Thyroid gland (tissue), 4 donors: ENCODE measurements at regions not wholly inside any gene's neighbourhood (a gene's known extent, or its start where the extent isn't known, plus 50 kb on each side); places are given as distances from the start of the nearest gene placed in this dataset.
"Not testable (repeated sequence)": the region's sequence is repeated elsewhere in the genome, so short reads cannot be mapped to it uniquely, and the experiment has no call there.

Source experiments
- DNase-seq, 2 donors: peaks; one replicate each; pipeline ENCODE4 v3.0.0-alpha.2; 2019
- H3K27ac ChIP-seq, 3 donors: fragments of 200-600 bp; sonication (generic); 1 replicate in 2 of 3; 2 replicates in 1 of 3; pipeline ENCODE4 v1.5.1; 2016 to 2019; ENCODE audit warnings: mild to moderate bottlenecking in 1 of 3, moderate library complexity in 1 of 3
- H3K27me3 ChIP-seq: fragments of 200-600 bp; sonication (generic); one replicate; pipeline ENCODE4 v1.5.1; 2019
- H3K36me3 ChIP-seq, 2 donors: fragments of 200-600 bp; sonication (generic); one replicate each; pipeline ENCODE4 v1.5.1; 2016 to 2019
- H3K4me1 ChIP-seq, 2 donors: fragments of 200-600 bp; sonication (generic); one replicate each; pipeline ENCODE4 v1.5.1; 2017 to 2019
- H3K4me3 ChIP-seq, 3 donors: fragments of 200-600 bp; sonication (generic); replicated peaks in 1 of 3; 1 replicate in 2 of 3; 2 replicates in 1 of 3; pipeline ENCODE4 v1.5.1; 2016; ENCODE audit warnings: mild to moderate bottlenecking in 1 of 3
- H3K9me3 ChIP-seq: fragments of 200-600 bp; sonication (generic); one replicate; pipeline ENCODE4 v1.5.1; 2017
- WGBS, 2 donors: methylation state at CpG; one replicate each; pipeline ENCODE4 v1.1.5; 2017; 5-methylcytosine and 5-hydroxymethylcytosine counted together
- intact Hi-C: fragments of 100-400 bp; cut with DNase I; formaldehyde crosslinking; loops from one replicate; pipeline ENCODE4 v1.15.1; 2023

- H3K9me3 ChIP-seq, H3K27ac ChIP-seq, H3K4me3 ChIP-seq, DNase-seq, H3K4me1 ChIP-seq, intact Hi-C loops, H3K27me3 ChIP-seq, H3K36me3 ChIP-seq: not testable (repeated sequence)
- WGBS, 2 donors, result 85 to 100% methylated on average over 2 to 3 of the region's 6 CpGs
These were observed 61.0 kb downstream of the SPDYE17 start for GRCh38 chr7:76971201-76971600.

DNA sequence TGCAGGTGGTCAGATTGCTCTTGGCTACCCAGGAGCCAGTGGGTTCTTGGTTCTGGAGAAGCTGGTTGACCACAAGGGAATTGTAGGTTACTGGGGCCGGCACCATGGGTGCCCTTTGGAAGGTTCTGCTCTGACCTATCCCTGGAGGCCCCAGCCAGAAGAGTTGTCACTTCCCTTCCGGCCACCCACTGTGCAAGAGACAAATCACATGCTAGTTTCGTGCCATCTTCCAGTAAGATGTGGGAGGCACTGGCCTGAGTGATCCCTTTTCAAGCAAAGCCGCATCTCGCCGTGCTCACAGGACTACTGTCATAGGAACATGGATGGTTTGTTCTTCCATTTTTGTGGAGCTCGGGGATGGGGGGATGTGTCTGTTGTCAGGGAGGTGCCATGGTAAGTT lies 62.3 kb downstream of the SPDYE17 start:
- H3K4me1 ChIP-seq, intact Hi-C loops, H3K9me3 ChIP-seq, H3K27ac ChIP-seq, DNase-seq, H3K27me3 ChIP-seq, H3K36me3 ChIP-seq, H3K4me3 ChIP-seq: not testable (repeated sequence)
- 100% methylated on average over 1 of the region's 7 CpGs for WGBS, 2 donors

DNA sequence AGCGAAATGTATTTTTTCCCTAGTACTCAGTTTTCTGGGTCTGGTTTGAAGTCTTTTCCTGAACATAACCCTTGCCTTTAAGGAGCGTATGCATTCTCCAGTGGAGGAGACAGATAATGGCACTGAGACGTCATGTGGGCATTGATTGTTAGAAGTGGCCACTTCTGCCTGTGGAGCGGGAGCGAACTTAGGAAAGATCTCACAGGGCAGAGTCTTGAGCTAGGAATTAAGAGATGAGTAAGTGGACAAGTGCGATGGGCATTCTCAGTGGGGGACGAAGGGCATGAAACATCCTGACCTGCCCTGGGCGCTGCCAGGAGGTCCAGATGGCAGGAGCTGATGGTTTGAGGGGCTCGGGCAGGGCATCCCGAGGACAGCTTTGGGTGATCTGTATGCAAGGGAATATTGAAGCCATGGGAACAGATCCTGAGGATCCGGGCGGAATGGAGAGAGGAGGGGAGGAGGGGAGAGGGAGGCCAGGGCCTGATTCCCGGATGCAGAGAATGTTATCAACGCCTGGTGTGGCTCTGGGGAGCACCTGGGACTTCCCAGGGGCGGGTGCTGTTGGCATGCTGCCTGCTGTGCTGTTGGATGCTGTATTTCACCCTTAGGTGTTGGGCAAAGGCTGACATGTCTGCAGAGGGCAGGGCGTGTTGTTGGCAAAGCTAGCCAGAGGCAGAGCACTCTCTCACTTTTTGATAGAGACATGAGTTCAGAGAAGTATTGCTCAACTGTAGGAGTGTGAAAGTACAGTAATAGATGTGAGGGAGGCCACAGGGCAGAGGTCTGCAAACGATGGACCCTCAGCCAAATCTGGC lies 66.2 kb downstream of the SPDYE17 start:
- H3K36me3 ChIP-seq, H3K27ac ChIP-seq, H3K9me3 ChIP-seq, H3K4me3 ChIP-seq, DNase-seq, intact Hi-C loops, H3K4me1 ChIP-seq, H3K27me3 ChIP-seq: not testable (repeated sequence)
- WGBS, 2 donors, result no CpG with 5 or more reads among the region's 17 CpGs

DNA sequence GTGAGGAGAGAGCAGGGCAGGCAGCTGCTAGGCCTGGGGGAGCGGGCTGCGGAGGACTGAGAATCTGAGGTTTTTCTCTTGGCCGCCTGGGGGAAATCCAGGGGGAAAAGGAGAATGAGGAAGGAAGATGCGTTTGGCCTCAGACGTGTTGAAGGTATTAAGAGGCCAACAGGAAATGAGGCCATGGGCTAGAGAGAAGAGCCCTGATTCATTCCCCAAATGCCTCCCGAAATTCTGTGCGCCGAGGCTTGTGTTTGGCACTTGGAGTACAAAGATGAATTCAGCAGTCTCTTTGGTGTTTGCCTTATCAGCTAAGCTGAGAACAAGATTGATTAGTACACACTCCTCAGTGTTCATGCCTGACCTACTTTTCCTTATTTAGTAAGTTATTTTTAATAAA lies 68.1 kb downstream of the SPDYE17 start:
- H3K4me1 ChIP-seq, H3K27ac ChIP-seq, DNase-seq, H3K27me3 ChIP-seq, H3K9me3 ChIP-seq, H3K4me3 ChIP-seq, intact Hi-C loops, H3K36me3 ChIP-seq: not testable (repeated sequence)
- WGBS, 2 donors, result no CpG with 5 or more reads among the region's 8 CpGs

- 80 to 83% methylated on average over 4 of the region's 7 CpGs for WGBS, 2 donors
- H3K36me3 ChIP-seq, H3K27ac ChIP-seq, H3K4me3 ChIP-seq, intact Hi-C loops, DNase-seq, H3K27me3 ChIP-seq, H3K4me1 ChIP-seq, H3K9me3 ChIP-seq: not testable (repeated sequence)
These were observed 69.1 kb downstream of the SPDYE17 start for GRCh38 chr7:76963061-76963460.

DNA sequence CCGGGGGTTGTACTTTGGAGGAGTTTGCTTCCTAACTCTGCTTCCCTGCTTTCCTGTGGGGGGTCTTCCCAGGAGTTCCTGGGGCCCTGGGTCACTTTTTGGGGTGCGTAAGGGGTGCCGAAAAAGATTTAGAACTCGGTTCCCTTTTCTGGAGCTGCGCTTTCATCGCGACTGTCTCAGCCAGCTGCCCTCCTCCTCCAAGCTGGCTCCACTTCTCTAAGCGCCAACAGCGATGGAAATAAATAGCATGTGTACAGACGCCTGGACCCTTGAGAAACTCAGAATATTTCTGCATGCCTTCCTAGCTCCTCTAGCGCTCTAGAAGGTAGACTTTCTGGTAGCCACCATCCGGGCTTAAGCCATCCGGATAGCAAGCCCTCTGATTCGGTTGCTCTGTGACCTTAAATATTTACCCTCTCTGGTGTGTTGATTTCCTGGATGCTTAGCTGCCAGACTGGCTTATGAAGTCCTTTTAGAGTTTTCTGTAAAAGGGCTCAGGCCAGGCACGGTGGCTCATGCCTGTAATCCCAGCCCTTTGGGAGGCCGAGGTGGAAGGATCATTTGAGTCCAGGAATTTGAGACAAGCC lies 71.7 kb downstream of the SPDYE17 start:
- no CpG with 5 or more reads among the region's 16 CpGs for WGBS, 2 donors
- H3K36me3 ChIP-seq, DNase-seq, intact Hi-C loops, H3K4me1 ChIP-seq, H3K9me3 ChIP-seq, H3K27ac ChIP-seq, H3K27me3 ChIP-seq, H3K4me3 ChIP-seq: not testable (repeated sequence)

- H3K36me3 ChIP-seq, DNase-seq, H3K4me3 ChIP-seq, H3K27me3 ChIP-seq, H3K4me1 ChIP-seq, intact Hi-C loops, H3K9me3 ChIP-seq, H3K27ac ChIP-seq: not testable (repeated sequence)
- WGBS, 2 donors, result no CpG with 5 or more reads among the region's 69 CpGs
These were observed 72.4 kb downstream of the SPDYE17 start for GRCh38 chr7:76959573-76960399.

DNA sequence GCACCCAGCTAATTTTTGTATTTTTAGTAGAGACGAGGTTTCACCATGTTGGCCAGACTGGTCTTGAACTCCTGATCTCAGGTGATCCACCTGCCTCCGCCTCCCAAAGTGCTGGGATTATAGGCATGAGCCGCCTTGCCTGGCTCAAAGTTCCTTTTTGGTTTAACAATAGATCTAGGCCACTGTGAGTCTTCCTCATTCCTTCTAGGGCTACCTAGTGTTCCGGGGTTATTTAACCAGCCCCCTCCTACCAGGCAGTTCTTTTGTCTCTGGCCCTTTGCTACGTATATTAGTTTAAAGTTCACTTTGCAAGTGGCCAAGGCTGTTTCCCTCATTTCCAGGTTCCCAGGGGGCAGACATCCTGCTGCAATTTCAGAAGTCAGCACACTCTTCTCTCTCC lies 75.6 kb downstream of the SPDYE17 start:
- intact Hi-C loops, H3K36me3 ChIP-seq, H3K4me1 ChIP-seq, DNase-seq, H3K27ac ChIP-seq, H3K9me3 ChIP-seq, H3K4me3 ChIP-seq, H3K27me3 ChIP-seq: not testable (repeated sequence)
- WGBS, 2 donors, result no CpG with 5 or more reads among the region's 5 CpGs

DNA sequence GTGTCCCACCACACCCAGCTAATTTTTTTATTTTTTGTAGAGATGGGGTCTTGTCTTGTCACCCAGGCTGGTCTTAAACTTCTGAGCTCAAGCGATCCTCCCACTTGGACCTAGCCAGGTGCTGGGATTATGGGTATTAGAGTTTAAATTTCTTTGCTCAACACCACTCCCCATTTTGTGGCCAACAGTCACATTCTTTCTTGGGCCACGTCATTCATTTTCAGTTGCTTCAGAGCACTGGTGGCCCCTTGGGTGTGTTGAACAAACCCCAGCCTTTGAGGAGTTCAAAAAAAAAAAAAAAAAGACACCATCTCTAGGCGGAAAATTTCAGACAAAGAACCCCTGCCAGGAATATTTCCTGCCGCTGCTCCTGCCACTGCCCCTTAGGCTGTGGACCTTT lies 77.0 kb downstream of the SPDYE17 start:
- 50 to 69% methylated on average over 1 to 2 of the region's 4 CpGs for WGBS, 2 donors
- H3K27me3 ChIP-seq, H3K4me1 ChIP-seq, DNase-seq, H3K27ac ChIP-seq, H3K9me3 ChIP-seq, H3K36me3 ChIP-seq, intact Hi-C loops, H3K4me3 ChIP-seq: not testable (repeated sequence)

DNA sequence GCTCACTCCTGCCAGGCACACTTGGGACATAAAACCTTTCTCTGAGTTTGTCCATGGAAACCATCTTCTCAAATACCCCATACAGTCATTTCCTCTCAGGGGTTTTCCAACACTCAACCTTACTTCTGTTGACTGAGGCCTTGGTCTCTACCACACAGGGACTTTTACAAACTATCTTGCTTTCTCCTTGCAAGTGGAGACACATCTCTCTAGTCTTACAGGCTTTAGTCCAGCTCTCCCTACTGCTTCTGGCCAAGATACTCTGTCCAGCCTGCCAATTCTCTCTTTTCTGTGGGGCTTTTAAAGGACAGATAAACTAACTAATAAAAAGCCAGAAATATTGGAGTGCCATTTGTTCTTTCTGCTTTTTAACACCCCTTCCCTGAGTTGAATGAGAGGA lies 87.6 kb downstream of the SPDYE17 start:
- H3K27ac ChIP-seq, H3K27me3 ChIP-seq, H3K4me3 ChIP-seq, intact Hi-C loops, H3K9me3 ChIP-seq, DNase-seq, H3K4me1 ChIP-seq, H3K36me3 ChIP-seq: not testable (repeated sequence)

DNA sequence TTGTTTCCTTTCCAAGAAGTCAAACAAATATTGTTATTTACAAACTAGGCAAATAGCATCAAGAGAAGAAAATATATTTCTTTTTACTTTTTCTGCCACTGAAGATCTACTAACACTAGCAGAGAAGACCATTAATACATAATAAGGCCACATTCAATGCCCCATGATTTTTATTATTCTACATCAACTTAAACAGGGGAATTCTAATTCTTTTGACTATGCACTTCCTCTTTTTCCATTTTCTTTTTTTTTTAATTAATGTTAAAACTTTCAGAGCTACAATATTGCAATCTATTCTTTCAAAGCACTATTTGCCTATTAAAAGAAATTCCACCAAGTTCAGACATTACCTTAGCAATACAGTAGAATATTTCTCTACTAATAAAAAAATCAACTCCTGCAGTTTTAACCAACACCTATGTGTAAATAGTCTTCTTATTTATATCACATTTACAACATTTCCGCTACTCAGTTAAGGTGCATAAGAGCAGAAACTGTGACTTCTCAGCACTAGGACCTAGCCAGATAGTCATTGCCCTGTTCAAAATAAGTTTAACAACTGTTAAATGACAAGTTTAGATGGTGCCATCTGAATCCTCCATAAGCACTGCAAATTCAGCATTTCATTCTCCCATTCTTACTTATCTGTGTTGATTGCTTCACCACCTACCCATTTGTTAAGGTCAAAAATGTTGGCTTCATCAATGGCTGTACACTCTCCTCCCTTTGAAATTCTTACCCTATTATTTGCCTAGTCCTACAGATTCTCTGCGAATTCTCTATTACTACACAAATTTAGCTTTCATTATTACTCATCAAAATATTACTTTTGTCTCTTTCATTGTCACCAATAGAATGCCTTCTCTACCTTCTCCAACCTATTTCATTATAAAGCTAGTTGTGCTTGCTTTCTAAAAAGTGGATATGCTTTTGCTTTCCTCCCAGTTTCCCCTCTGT lies 90.1 kb downstream of the SPDYE17 start:
- H3K36me3 ChIP-seq, H3K4me3 ChIP-seq, DNase-seq, H3K27ac ChIP-seq, intact Hi-C loops, H3K27me3 ChIP-seq, H3K4me1 ChIP-seq, H3K9me3 ChIP-seq: not testable (repeated sequence)
- 90 to 100% methylated on average over 1 of the region's 2 CpGs for WGBS, 2 donors

- H3K4me3 ChIP-seq, H3K36me3 ChIP-seq, H3K27ac ChIP-seq, H3K27me3 ChIP-seq, H3K9me3 ChIP-seq, intact Hi-C loops, H3K4me1 ChIP-seq, DNase-seq: not testable (repeated sequence)
- 95% methylated on average over 2 of the region's 3 CpGs for WGBS, 2 donors
These were observed 94.4 kb downstream of the SPDYE17 start for GRCh38 chr7:76937781-76938180.
